ENCODE measurements at regions not wholly inside any gene's neighbourhood (a gene's known extent, or its start where the extent isn't known, plus 50 kb on each side); places are given as distances from the start of the nearest gene placed in this dataset.
"Not testable (repeated sequence)": the region's sequence is repeated elsewhere in the genome, so short reads cannot be mapped to it uniquely, and the experiment has no call there.

DNA sequence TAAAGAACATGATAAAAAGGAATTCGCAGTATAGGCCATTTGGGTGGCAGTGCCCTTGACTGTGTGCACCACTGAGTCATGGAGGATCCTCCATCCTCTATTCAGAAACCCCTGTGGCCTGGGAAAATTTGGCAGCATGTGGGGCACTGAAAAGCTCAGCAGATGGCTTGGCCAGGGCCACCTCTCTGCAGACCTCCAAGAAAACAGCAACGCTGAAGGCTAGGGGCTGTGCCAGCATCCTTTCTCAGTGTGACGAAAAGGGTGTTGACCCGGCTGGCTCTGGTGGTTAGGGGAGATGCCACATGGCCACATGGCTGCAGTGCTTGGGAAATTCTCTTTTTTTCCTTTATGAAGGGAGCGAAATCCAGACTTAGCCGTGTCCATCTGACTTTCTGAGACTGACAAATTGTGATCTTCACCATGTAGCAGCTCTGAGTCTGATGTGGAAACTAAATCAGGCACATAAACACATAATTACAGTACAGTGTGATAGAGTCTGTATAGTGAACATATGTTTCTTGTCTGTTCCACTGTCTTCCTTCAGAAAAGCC lies 178.0 kb downstream of the KCTD12 start:
- no peak for DNase-seq

- DNase-seq = no peak
These were observed 178.8 kb downstream of the KCTD12 start for GRCh38 chr13:76707360-76707759.

DNA sequence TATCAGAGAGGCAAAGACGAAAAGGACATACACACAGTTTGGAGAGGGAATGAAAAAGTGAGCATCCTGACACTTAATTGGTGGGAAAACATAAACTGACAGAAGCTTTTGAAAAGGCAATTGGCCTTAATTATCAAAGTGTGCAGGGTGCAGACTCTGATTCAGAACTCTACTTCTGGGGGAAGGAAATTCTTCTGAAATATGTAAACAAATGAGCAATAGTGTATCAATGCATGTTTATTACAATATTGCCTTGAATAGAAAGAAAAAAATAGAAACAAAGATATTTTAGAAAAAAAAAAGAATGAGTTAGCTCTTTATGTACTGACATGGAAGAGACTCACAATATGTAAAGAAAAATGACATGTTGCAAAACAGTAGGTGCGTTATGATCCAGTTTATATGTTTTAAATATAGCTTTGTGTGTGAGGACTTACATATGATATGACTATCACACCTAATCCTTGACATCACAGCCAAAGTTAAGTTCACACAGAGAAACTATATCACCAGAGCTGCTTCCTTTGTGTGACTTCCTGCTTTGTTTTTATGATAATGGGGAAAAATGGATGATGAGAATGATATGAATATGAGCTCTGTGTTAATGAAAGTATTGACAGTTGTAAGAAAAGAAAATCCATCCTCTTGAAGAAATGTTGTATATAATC lies 182.4 kb downstream of the KCTD12 start:
- no peak for DNase-seq

- DNase-seq = no peak
These were observed 183.0 kb downstream of the KCTD12 start for GRCh38 chr13:76703216-76703615.

- DNase-seq = no peak
These were observed 188.9 kb downstream of the KCTD12 start for GRCh38 chr13:76697288-76697687.

DNA sequence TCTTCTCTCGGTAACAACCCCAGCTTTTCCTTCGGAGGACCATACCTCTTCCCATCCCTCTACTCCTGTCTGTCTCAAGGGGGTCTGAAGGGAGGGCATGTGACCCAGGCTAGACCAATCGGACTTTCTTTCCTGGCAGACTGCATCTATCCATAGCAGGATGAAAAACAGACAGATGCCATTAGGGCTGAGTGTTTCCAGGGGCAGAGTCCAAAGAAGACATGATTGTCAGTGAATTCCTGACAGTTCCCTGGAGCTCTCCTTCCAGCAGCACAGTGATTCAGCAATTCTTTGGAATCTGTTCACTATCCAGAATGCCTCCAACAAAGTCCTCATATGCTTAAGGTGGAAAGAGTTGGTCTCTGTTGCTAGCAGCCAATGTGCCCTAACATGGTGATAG lies 189.8 kb downstream of the KCTD12 start:
- no peak for DNase-seq

- no peak for DNase-seq
These were observed 193.1 kb downstream of the KCTD12 start for GRCh38 chr13:76693086-76693485.

- DNase-seq = no peak
These were observed 193.9 kb downstream of the KCTD12 start for GRCh38 chr13:76692346-76692745.

DNA sequence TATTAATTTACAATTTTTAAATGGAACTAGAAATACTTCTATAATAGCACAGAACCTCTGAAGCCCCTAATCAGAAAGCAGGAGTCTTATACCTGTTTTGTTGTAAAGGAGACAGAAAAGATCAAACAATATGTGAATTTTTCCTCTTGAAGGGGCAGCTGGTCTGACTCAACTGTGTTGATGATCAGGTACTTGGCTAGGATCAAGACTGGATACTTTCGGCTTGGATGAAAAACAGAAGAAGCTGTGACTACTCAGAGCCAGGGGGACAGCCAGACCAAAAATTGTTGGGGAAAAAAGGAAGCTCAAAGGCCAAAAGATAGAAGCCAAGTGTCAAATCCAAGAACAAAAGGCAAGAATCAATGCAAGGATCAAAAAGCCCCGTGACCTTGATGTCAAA lies 195.6 kb downstream of the KCTD12 start:
- no peak for DNase-seq

GRCh38 chr13:76687467-76687866 lies 198.7 kb downstream of the KCTD12 start:
- no peak for DNase-seq

DNA sequence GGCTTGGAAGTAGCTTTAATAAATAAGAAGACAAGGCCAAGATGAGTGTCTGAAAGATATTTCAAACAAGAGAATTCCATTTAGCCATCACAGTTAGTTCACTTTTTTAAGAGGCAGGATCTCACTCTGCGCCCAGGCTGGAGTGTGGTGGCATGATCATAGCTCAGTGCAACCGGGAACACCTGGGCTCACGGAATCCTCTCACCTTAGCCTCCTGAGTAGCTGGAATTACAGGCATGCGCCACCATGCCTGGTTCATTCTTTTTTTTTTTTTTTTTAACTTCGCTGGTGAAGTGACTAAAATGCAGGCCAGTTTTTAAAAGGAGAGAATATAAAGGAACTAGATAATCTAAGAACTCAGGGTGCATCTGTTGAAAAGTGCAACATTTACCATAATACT lies 200.3 kb downstream of the KCTD12 start:
- no peak for DNase-seq

GRCh38 chr13:76684336-76684735 lies 201.9 kb downstream of the KCTD12 start:
- DNase-seq = no peak

DNA sequence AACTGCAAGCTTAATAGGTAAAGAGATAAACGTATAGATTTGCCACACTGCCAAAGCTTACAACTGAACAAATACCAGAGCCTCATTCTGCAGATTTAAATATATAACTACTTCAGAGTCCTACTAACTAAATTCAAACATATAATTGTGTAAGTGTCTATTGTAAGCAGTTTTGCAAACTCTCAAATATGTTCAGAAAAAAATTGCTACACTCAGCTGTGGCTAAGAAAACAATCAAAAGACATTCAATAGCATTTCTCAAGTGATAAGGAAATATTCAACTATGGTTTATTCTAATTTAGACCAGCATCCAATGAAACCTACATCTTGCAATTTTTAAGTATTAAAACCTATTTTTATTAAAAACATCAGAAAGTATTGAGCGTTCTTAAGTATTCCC lies 202.4 kb downstream of the KCTD12 start:
- DNase-seq = no peak

GRCh38 chr13:76683168-76683567 lies 203.0 kb downstream of the KCTD12 start:
- no peak for DNase-seq

- DNase-seq = no peak
These were observed 206.1 kb downstream of the KCTD12 start for GRCh38 chr13:76680112-76680511.

- DNase-seq = no peak
These were observed 209.2 kb downstream of the KCTD12 start for GRCh38 chr13:76677043-76677442.

- no peak for DNase-seq
These were observed 213.8 kb downstream of the KCTD12 start for GRCh38 chr13:76672420-76672819.

GRCh38 chr13:76668716-76669115 lies 217.5 kb downstream of the KCTD12 start:
- DNase-seq = no peak

DNA sequence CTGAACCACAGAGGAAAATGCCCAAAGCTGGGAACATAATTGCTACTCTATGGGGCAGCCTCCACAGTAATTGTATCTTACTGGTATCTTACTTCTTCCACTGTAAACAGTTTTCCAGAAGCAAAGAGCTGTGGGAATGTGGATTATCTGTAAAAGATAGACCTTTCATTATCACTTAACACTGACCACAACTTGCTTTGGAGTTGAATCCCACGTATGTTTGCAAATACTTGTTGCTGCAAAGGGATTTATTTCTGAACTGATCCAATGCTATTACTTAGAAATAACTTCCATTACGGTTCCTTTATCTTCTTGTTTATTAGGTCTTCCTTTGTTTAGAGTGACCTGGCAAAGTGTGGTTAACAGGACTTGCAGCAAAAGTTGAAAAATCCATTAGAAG lies 218.1 kb downstream of the KCTD12 start:
- no peak for DNase-seq

- no peak for DNase-seq
These were observed 218.7 kb downstream of the KCTD12 start for GRCh38 chr13:76667551-76667950.

DNA sequence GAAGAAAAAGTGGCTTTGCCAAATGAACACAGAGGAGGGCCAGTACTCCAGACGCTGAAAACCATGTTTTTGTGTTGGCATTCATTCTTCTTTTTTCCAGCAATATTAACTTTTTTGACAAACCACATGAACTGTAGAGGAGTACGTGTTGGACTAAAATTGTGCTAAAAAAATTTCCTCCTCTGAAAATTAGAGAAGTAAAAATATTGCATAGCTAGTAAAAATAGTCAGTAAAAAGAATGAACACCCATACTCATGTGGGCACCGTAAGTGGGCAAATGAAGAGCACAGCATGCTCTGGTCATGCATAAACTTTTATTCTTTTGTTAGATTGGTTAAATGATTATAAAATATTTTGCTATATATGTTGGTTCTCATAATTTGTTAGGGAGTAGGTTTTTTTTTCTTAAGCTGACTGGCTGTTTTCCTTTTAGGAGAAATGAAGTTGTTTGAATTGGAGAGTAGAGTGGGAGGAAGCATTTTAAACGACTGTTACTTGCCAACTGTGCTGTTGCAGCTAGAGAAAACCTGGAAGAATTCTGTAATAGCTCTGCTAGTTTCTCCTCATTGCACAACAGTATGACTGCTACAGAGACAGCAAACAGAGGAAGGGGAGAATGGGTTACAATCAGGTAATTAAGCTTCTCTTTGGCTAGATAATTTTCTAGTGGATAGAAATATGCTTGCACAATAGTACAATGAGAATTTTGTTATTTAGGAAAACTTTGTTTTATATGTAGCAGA lies 222.4 kb downstream of the KCTD12 start:
- no peak for DNase-seq

DNA sequence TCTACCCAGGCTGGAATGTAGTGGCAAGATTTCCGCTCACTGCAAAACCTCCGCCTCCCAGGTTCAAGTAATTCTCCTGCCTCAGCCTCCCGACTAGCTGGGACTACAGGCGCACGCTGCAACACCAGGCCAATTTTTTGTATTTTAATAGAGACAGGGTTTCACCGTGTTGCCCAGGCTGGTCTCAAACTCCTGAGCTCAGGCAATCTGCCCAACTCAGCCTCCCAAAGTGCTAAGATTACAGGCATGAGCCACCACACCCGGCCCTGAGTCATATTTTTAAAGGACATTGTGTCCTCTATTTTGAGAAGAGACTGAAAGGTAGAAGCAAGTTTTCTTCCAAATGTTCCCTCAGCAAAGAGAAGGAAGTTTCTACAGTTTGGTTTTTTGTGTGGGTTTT lies 227.1 kb downstream of the KCTD12 start:
- DNase-seq = not testable (repeated sequence)

GRCh38 chr13:76656500-76656899 lies 229.7 kb downstream of the KCTD12 start:
- DNase-seq = no peak

DNA sequence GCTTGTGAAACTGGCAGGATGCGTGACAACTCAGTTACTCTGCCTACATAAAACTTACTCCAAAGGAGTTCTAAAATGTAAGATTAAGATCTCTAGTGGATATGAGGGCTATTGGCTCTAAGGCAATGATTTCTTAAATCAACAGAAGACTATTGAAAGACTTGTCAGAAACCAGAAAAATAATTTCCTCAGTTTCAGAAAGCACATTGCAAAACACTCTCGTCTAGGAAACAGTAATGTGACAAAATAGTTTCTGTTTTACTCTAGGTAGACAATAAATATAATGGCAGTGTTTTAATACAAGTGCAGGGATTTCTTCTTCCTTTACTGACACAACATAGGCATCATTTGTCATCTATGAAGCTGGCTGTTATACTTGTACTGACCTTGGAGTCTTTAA lies 230.1 kb downstream of the KCTD12 start:
- no peak for DNase-seq

GRCh38 chr13:76654263-76654662 lies 231.9 kb downstream of the KCTD12 start:
- DNase-seq = no peak

Measured in activated CD4-positive, alpha-beta T cell treated with anti-CD3 and anti-CD28 coated beads, Interleukin-10, Interleukin-2, amounts not matched to agents 100 ng/mL and 50 ng/mL, durations not matched to agents 16 hours and 8 hours (primary cell).